OCI-LY1 (cell line): ENCODE measurements at regions not wholly inside any gene's neighbourhood (a gene's known extent, or its start where the extent isn't known, plus 50 kb on each side); places are given as distances from the start of the nearest gene placed in this dataset.
"Not testable (repeated sequence)": the region's sequence is repeated elsewhere in the genome, so short reads cannot be mapped to it uniquely, and the experiment has no call there.

ENCODE experiments used
- H2AFZ ChIP-seq: fragments of 200-600 bp; sonication (generic), shearing (Covaris generic); 2 replicates; pipeline ENCODE4 v1.6.0; 2014; ENCODE audit warnings: antibody characterized with exemption, mild to moderate bottlenecking, low read length
- H3F3A ChIP-seq: fragments of 200-600 bp; sonication (generic), shearing (Covaris generic); 2 replicates; pipeline ENCODE4 v1.6.0; 2014; ENCODE audit warnings: mild to moderate bottlenecking, antibody characterized with exemption, low read length, moderate library complexity; ENCODE audit not compliant: insufficient read depth
- H3K27ac ChIP-seq: fragments of 200-600 bp; sonication (generic); 2 replicates; pipeline ENCODE4 v1.5.1; 2014; ENCODE audit warnings: low read length, mixed run types, mild to moderate bottlenecking, low read depth; ENCODE audit not compliant: poor library complexity, severe bottlenecking
- H3K27me3 ChIP-seq: fragments of 200-600 bp; sonication (generic); 2 replicates; pipeline ENCODE4 v1.6.0; 2014; ENCODE audit warnings: antibody characterized with exemption, mild to moderate bottlenecking, low read length, moderate library complexity; ENCODE audit not compliant: insufficient read depth
- H3K36me3 ChIP-seq: fragments of 200-600 bp; sonication (generic); 2 replicates; pipeline ENCODE4 v1.6.1; 2014; ENCODE audit warnings: mild to moderate bottlenecking, antibody characterized with exemption, low read length, moderate library complexity, mixed read lengths; ENCODE audit not compliant: insufficient read depth
- H3K4me1 ChIP-seq: fragments of 200-600 bp; sonication (generic); 2 replicates; pipeline ENCODE4 v1.5.1; 2014; ENCODE audit warnings: mild to moderate bottlenecking, low read length, moderate library complexity; ENCODE audit not compliant: insufficient read depth, severe bottlenecking
- H3K4me2 ChIP-seq: fragments of 200-600 bp; sonication (generic), shearing (Covaris generic); 2 replicates; pipeline ENCODE4 v1.6.1; 2014; ENCODE audit warnings: low read length
- H3K4me3 ChIP-seq: fragments of 200-600 bp; sonication (generic); 2 replicates; pipeline ENCODE4 v1.5.1; 2014; ENCODE audit warnings: low read length, low read depth, mild to moderate bottlenecking, mixed read lengths; ENCODE audit not compliant: poor library complexity, severe bottlenecking
- H3K79me2 ChIP-seq: fragments of 200-600 bp; shearing (Covaris generic); 2 replicates; pipeline ENCODE4 v1.6.1; 2016; ENCODE audit warnings: mixed run types, low read length, mixed read lengths; ENCODE audit not compliant: insufficient read depth
- H3K9ac ChIP-seq: fragments of 200-600 bp; sonication (generic), shearing (Covaris generic); 2 replicates; pipeline ENCODE4 v1.6.1; 2014; ENCODE audit warnings: mild to moderate bottlenecking, low read length, mixed read lengths
- H3K9me2 ChIP-seq: fragments of 200-600 bp; sonication (generic), shearing (Covaris generic); 2 replicates; pipeline ENCODE4 v1.6.1; 2014; ENCODE audit warnings: low read depth, mild to moderate bottlenecking, low read length, mixed read lengths
- H3K9me3 ChIP-seq: fragments of 200-600 bp; shearing (Covaris generic); 2 replicates; pipeline ENCODE4 v1.6.1; 2014; ENCODE audit warnings: low read length, mixed read lengths
- H4K20me1 ChIP-seq: fragments of 200-600 bp; sonication (generic), shearing (Covaris generic); 2 replicates; pipeline ENCODE4 v1.6.0; 2016; ENCODE audit warnings: mild to moderate bottlenecking, low read length; ENCODE audit not compliant: insufficient read depth
- EZH2 ChIP-seq: fragments of 200-600 bp; sonication (generic), shearing (Covaris generic); IDR thresholded peaks from 2 replicates; pipeline ENCODE4 v1.8.0; 2017; ENCODE audit warnings: borderline replicate concordance, mixed run types, mild to moderate bottlenecking, antibody characterized with exemption, low read length, moderate library complexity, mixed read lengths
- TF ChIP-seq, protein P1 (sequence below): fragments of 200-600 bp; sonication (generic), shearing (Covaris generic); IDR thresholded peaks from 2 replicates; pipeline ENCODE4 v1.5.1; 2017; ENCODE audit warnings: mild to moderate bottlenecking, antibody characterized with exemption, low read length, moderate library complexity, mixed read lengths

DNA sequence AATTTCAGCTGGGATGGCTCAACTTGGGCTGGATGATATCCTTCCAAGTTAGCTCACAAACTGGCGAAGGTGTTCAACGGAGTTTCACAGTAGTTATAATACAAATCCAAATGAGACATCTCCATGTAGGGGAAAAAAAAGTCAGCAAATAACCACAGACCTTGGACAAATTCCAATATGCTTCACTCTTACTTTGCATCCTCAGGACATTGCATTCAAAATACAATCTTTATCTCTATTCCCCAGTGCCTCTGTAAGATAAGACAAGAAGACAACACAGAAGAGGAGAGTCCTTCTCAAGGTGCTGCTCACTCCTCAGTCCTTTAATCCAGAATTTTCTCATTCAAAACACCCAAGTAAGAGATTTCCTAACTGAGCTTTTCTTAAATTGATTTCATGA, 1797.7 kb downstream of the MRPL39 start:
- no peaks in the 10 kb centered on the region for H3K79me2 ChIP-seq
- no peaks in the 10 kb centered on the region for H3K9me3 ChIP-seq
- H3K27me3 ChIP-seq: no peaks in the 10 kb centered on the region
- no peak overlapping the region for H3K4me2 ChIP-seq
- no peaks in the 10 kb centered on the region for H3K4me1 ChIP-seq
- TF ChIP-seq EZH2: no peak
- TF ChIP-seq, protein P1, sequence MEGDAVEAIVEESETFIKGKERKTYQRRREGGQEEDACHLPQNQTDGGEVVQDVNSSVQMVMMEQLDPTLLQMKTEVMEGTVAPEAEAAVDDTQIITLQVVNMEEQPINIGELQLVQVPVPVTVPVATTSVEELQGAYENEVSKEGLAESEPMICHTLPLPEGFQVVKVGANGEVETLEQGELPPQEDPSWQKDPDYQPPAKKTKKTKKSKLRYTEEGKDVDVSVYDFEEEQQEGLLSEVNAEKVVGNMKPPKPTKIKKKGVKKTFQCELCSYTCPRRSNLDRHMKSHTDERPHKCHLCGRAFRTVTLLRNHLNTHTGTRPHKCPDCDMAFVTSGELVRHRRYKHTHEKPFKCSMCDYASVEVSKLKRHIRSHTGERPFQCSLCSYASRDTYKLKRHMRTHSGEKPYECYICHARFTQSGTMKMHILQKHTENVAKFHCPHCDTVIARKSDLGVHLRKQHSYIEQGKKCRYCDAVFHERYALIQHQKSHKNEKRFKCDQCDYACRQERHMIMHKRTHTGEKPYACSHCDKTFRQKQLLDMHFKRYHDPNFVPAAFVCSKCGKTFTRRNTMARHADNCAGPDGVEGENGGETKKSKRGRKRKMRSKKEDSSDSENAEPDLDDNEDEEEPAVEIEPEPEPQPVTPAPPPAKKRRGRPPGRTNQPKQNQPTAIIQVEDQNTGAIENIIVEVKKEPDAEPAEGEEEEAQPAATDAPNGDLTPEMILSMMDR: no peak
- no peak overlapping the region for H3K27ac ChIP-seq
- no peak overlapping the region for H2AFZ ChIP-seq
- no peaks in the 10 kb centered on the region for H3K36me3 ChIP-seq
- no peaks in the 10 kb centered on the region for H3K9me2 ChIP-seq
- no peak overlapping the region for H3K9ac ChIP-seq
- H3F3A ChIP-seq: no peaks in the 10 kb centered on the region
- no peak overlapping the region for H3K4me3 ChIP-seq
- no peaks in the 10 kb centered on the region for H4K20me1 ChIP-seq

DNA sequence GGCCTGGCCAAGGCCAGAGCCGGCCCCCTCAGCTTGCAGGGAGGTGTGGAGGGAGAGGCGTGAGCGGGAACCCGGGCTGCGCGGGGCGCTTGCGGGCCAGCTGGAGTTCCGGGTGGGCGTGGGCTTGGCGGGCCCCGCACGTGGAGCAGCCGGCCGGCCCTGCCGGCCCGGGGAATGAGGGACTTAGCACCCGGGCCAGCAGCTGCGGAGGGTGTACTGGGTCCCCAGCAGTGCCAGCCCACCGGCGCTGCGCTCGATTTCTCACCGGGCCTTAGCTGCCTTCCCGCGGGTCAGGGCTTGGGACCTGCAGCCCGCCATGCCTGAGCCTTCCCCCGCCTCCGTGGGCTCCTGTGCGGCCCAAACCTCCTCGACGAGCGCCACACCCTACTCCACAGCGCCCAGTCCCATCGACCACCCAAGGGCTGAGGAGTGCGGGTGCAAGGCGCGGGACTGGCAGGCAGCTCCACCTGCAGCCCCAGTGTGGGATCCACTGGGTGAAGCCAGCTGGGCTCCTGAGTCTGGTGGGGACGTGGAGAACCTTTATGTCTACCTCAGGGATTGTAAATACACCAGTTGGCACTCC, 1800.2 kb downstream of the MRPL39 start:
- H3K79me2 ChIP-seq, H3K27me3 ChIP-seq, H3K9me3 ChIP-seq, H3K4me1 ChIP-seq, H3K4me3 ChIP-seq, H3K27ac ChIP-seq, H2AFZ ChIP-seq, H4K20me1 ChIP-seq, H3K36me3 ChIP-seq, H3K9me2 ChIP-seq, H3F3A ChIP-seq, H3K9ac ChIP-seq, H3K4me2 ChIP-seq: not testable (repeated sequence)

DNA sequence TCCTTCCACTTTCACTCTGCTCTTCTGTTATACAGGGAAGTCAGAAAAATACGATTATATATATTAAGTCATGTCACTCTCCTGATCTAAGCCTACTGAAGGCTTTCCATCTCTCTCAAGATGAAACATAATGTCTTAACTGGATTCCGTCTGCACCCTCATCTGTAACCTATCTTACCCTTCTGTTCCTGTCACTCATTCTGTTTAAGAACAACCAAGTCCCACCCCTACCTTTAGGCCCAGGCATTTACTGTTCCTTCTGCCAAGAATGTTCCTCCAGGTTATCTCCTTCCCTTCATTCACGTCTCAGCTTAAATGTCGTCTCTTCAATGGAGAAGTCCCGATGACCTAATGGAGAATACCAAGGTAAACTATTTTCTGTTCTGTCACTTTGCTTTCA, 1802.4 kb downstream of the MRPL39 start:
- H2AFZ ChIP-seq: no peak overlapping the region
- H3K4me2 ChIP-seq: no peak overlapping the region
- no peaks in the 10 kb centered on the region for H3F3A ChIP-seq
- no peak overlapping the region for H3K4me3 ChIP-seq
- no peaks in the 10 kb centered on the region for H3K9me3 ChIP-seq
- no peak overlapping the region for H3K27ac ChIP-seq
- no peaks in the 10 kb centered on the region for H3K36me3 ChIP-seq
- H3K9me2 ChIP-seq: no peaks in the 10 kb centered on the region
- H3K4me1 ChIP-seq: no peaks in the 10 kb centered on the region
- no peaks in the 10 kb centered on the region for H3K79me2 ChIP-seq
- no peak overlapping the region for H3K9ac ChIP-seq
- H4K20me1 ChIP-seq: no peaks in the 10 kb centered on the region
- no peak for TF ChIP-seq EZH2
- TF ChIP-seq, protein P1: no peak
- H3K27me3 ChIP-seq: no peaks in the 10 kb centered on the region

DNA sequence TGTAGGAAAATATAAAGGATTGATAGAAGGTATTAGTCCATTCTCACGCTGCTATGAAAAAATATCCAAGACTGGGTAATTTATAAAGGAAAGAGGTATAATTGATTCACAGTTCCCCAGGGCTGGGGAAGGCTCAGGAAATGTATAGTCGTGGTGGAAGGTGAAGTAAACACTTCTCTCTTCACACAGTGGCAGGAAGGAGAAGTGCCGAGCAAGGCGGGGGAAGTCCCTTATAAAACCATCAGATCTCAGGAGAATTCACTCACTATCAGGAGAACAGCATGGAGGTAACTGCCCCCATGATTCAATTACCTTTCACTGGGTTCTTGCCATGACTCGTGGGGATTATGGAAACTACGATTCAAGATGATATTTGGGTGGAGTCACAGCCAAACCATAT, 1806.0 kb downstream of the MRPL39 start:
- H3K9me2 ChIP-seq: no peaks in the 10 kb centered on the region
- H3K27ac ChIP-seq: no peak overlapping the region
- no peaks in the 10 kb centered on the region for H3F3A ChIP-seq
- no peaks in the 10 kb centered on the region for H4K20me1 ChIP-seq
- TF ChIP-seq, protein P1: no peak
- no peak for TF ChIP-seq EZH2
- no peak overlapping the region for H3K4me2 ChIP-seq
- H2AFZ ChIP-seq: no peak overlapping the region
- no peak overlapping the region for H3K4me3 ChIP-seq
- no peaks in the 10 kb centered on the region for H3K4me1 ChIP-seq
- H3K9me3 ChIP-seq: no peaks in the 10 kb centered on the region
- no peaks in the 10 kb centered on the region for H3K27me3 ChIP-seq
- H3K36me3 ChIP-seq: no peaks in the 10 kb centered on the region
- H3K79me2 ChIP-seq: no peaks in the 10 kb centered on the region
- no peak overlapping the region for H3K9ac ChIP-seq
